Liver (tissue), 3 donors: ENCODE measurements at regions not wholly inside any gene's neighbourhood (a gene's known extent, or its start where the extent isn't known, plus 50 kb on each side); places are given as distances from the start of the nearest gene placed in this dataset.

Experiments used
- EGR1 ChIP-seq, 2 donors: IDR thresholded peaks; 2 replicates each; pipeline ENCODE4 v1.6.1; 2016 to 2018; ENCODE audit warnings: antibody characterized with exemption in 2 of 2, low read depth in 2 of 2
- FOXA1 ChIP-seq: IDR thresholded peaks from 2 replicates; pipeline ENCODE4 v1.6.1; 2016; ENCODE audit warnings: antibody characterized with exemption
- GABPA ChIP-seq, 2 donors: IDR thresholded peaks in 1 of 2; conservative IDR thresholded peaks in 1 of 2; 2 replicates each; pipeline ENCODE4 v1.6.1; 2016; ENCODE audit warnings: antibody characterized with exemption in 2 of 2, mild to moderate bottlenecking in 1 of 2, moderate library complexity in 1 of 2
- HNF4G ChIP-seq: IDR thresholded peaks from 2 replicates; pipeline ENCODE4 v1.6.1; 2016; ENCODE audit warnings: antibody characterized with exemption
- JUND ChIP-seq, 2 donors: IDR thresholded peaks; 2 replicates each; pipeline ENCODE4 v1.6.1; 2016; ENCODE audit warnings: antibody characterized with exemption in 2 of 2
- NR2F2 ChIP-seq: IDR thresholded peaks from 2 replicates; pipeline ENCODE4 v1.6.1; 2016; ENCODE audit warnings: antibody characterized with exemption
- RXRA ChIP-seq, 2 donors: IDR thresholded peaks; 2 replicates each; pipeline ENCODE4 v1.6.1; 2017 to 2018; ENCODE audit warnings: antibody characterized with exemption in 2 of 2, mild to moderate bottlenecking in 1 of 2
- TAF1 ChIP-seq: conservative IDR thresholded peaks from 2 replicates; pipeline ENCODE4 v1.6.1; 2016; ENCODE audit warnings: antibody characterized with exemption, mild to moderate bottlenecking
- TF ChIP-seq, protein P1 (sequence below): fragments of 150-350 bp; IDR thresholded peaks from 2 replicates; pipeline ENCODE4 v1.5.1; 2017; ENCODE audit warnings: improper control_type of control experiment, low read depth, low read length; ENCODE audit not compliant: missing input control
- TF ChIP-seq, protein P2 (sequence below): IDR thresholded peaks from 2 replicates; pipeline ENCODE4 v1.6.1; 2016; ENCODE audit warnings: antibody characterized with exemption
- TF ChIP-seq, protein P3 (sequence below): IDR thresholded peaks from 2 replicates; pipeline ENCODE4 v1.6.1; 2016; ENCODE audit warnings: antibody characterized with exemption
- TF ChIP-seq, protein P4 (sequence below): IDR thresholded peaks from 2 replicates; pipeline ENCODE4 v1.6.1; 2016; ENCODE audit warnings: antibody characterized with exemption
- TF ChIP-seq, protein P5 (sequence below): IDR thresholded peaks from 2 replicates; pipeline ENCODE4 v1.6.1; 2016; ENCODE audit warnings: antibody characterized with exemption, mild to moderate bottlenecking
- donor health status: healthy.
- donor health status: healthy.

DNA sequence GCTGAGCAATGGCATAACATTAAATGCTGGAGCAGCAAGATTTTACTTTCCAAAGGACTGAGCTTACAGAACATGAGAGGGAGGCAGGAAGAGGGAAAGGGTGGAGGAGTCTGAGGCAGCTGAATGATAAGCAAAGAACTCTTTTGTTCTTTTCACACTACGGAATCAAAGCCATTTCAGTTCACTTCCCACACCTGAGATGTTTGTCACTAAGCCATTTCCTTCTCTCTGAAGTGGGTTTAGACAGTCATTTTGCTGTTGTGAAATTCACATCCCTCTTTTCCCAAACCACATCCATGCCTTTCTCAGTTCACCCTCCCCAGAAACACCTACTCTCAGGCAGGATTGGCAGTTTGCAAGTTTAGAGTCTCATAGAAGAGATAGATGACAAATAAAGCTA, 267.9 kb downstream of the ADGRG6 start:
- TF ChIP-seq, protein P1, sequence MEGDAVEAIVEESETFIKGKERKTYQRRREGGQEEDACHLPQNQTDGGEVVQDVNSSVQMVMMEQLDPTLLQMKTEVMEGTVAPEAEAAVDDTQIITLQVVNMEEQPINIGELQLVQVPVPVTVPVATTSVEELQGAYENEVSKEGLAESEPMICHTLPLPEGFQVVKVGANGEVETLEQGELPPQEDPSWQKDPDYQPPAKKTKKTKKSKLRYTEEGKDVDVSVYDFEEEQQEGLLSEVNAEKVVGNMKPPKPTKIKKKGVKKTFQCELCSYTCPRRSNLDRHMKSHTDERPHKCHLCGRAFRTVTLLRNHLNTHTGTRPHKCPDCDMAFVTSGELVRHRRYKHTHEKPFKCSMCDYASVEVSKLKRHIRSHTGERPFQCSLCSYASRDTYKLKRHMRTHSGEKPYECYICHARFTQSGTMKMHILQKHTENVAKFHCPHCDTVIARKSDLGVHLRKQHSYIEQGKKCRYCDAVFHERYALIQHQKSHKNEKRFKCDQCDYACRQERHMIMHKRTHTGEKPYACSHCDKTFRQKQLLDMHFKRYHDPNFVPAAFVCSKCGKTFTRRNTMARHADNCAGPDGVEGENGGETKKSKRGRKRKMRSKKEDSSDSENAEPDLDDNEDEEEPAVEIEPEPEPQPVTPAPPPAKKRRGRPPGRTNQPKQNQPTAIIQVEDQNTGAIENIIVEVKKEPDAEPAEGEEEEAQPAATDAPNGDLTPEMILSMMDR: no peak
- TF ChIP-seq HNF4G (no peak), FOXA1 (no peak), JUND (IDR thresholded peaks at IDR 0.05) (no peak), EGR1 (IDR thresholded peaks at IDR 0.05; ENCODE audit: low read depth in 2 of 2) (no peak), GABPA (IDR thresholded peaks at IDR 0.05 in 1 of 2, conservative IDR thresholded peaks at IDR 0.05 in 1 of 2) (no peak), TAF1 (no peak), RXRA (IDR thresholded peaks at IDR 0.05) (no peak), NR2F2 (no peak)
- TF ChIP-seq, protein P2, sequence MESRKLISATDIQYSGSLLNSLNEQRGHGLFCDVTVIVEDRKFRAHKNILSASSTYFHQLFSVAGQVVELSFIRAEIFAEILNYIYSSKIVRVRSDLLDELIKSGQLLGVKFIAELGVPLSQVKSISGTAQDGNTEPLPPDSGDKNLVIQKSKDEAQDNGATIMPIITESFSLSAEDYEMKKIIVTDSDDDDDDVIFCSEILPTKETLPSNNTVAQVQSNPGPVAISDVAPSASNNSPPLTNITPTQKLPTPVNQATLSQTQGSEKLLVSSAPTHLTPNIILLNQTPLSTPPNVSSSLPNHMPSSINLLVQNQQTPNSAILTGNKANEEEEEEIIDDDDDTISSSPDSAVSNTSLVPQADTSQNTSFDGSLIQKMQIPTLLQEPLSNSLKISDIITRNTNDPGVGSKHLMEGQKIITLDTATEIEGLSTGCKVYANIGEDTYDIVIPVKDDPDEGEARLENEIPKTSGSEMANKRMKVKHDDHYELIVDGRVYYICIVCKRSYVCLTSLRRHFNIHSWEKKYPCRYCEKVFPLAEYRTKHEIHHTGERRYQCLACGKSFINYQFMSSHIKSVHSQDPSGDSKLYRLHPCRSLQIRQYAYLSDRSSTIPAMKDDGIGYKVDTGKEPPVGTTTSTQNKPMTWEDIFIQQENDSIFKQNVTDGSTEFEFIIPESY: no peak
- TF ChIP-seq, protein P3, sequence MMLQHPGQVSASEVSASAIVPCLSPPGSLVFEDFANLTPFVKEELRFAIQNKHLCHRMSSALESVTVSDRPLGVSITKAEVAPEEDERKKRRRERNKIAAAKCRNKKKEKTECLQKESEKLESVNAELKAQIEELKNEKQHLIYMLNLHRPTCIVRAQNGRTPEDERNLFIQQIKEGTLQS: no peak
- TF ChIP-seq, protein P4, sequence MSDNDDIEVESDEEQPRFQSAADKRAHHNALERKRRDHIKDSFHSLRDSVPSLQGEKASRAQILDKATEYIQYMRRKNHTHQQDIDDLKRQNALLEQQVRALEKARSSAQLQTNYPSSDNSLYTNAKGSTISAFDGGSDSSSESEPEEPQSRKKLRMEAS: no peak
- TF ChIP-seq, protein P5, sequence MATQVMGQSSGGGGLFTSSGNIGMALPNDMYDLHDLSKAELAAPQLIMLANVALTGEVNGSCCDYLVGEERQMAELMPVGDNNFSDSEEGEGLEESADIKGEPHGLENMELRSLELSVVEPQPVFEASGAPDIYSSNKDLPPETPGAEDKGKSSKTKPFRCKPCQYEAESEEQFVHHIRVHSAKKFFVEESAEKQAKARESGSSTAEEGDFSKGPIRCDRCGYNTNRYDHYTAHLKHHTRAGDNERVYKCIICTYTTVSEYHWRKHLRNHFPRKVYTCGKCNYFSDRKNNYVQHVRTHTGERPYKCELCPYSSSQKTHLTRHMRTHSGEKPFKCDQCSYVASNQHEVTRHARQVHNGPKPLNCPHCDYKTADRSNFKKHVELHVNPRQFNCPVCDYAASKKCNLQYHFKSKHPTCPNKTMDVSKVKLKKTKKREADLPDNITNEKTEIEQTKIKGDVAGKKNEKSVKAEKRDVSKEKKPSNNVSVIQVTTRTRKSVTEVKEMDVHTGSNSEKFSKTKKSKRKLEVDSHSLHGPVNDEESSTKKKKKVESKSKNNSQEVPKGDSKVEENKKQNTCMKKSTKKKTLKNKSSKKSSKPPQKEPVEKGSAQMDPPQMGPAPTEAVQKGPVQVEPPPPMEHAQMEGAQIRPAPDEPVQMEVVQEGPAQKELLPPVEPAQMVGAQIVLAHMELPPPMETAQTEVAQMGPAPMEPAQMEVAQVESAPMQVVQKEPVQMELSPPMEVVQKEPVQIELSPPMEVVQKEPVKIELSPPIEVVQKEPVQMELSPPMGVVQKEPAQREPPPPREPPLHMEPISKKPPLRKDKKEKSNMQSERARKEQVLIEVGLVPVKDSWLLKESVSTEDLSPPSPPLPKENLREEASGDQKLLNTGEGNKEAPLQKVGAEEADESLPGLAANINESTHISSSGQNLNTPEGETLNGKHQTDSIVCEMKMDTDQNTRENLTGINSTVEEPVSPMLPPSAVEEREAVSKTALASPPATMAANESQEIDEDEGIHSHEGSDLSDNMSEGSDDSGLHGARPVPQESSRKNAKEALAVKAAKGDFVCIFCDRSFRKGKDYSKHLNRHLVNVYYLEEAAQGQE: no peak
